HCT116 (cell line): ENCODE measurements at regions not wholly inside any gene's neighbourhood (a gene's known extent, or its start where the extent isn't known, plus 50 kb on each side); places are given as distances from the start of the nearest gene placed in this dataset.

Experiments used
- ATAC-seq: fragments of 200-7000 bp; cut with Tn5 transposase; 2 replicates; pipeline ENCODE4 v1.9.1; 2020; ENCODE audit warnings: mild to moderate bottlenecking, moderate library complexity
- BruUV-seq: library from RNA; stranded (reverse); fragments of 400-500 nt; replicated peaks from 2 replicates; lab custom pipeline; 2021; lab: Mats Ljungman, UMichigan
- CTCF ChIA-PET: fragments of 300-600 bp; sonication (Branson Sonifier 250); formaldehyde crosslinking; loops from one replicate; lab custom pipeline; 2021; ENCODE audit warnings: antibody characterized with exemption; lab: Charles Lee
- POLR2A ChIA-PET: fragments of 300-600, 350-600 bp; sonication (Branson Sonifier 250); formaldehyde crosslinking; loops from one replicate; lab custom pipeline; 2021; ENCODE audit warnings: antibody characterized with exemption; lab: Charles Lee
- RAD21 ChIA-PET, 2 experiments: fragments of 300-600 bp; sonication (Branson Sonifier 250); formaldehyde crosslinking; loops; one replicate each; lab custom pipeline; 2023; ENCODE audit warnings: low total read pairs in 2 of 2; ENCODE audit not compliant: uncharacterized antibody in 2 of 2, unreplicated experiment in 2 of 2, low non-redundant PET in 1 of 2; lab: Charles Lee
- DNase-seq: peaks from one replicate; pipeline ENCODE4 v3.0.0-alpha.2; 2010; ENCODE audit warnings: low read depth, low spot score
- H2AFZ ChIP-seq: fragments of 200-600 bp; shearing (Covaris generic), sonication (generic); 2 replicates; pipeline ENCODE4 v1.6.1; 2017; ENCODE audit warnings: low read depth, mixed run types, mixed read lengths, antibody characterized with exemption, low read length; ENCODE audit not compliant: poor library complexity, severe bottlenecking
- H3K27ac ChIP-seq: 2 replicates; pipeline ENCODE4 v1.5.1; 2012; ENCODE audit warnings: low read depth, low read length
- H3K27me3 ChIP-seq: fragments of 200-600 bp; sonication (generic); 2 replicates; pipeline ENCODE4 v1.6.1; 2016; ENCODE audit warnings: mixed run types, low read length, mixed read lengths; ENCODE audit not compliant: insufficient read depth
- H3K36me3 ChIP-seq, 2 experiments: fragments of 200-500 bp in 1 of 2; fragments of 200-600 bp in 1 of 2; sonication (Bioruptor generic) in 1 of 2; sonication (generic) in 1 of 2; 2 replicates each; pipeline versions ENCODE4 v1.5.1 to v1.6.1; 2014 to 2016; ENCODE audit warnings: low read length in 2 of 2, inconsistent platforms in 1 of 2, mixed read lengths in 1 of 2, mixed run types in 1 of 2; ENCODE audit not compliant: insufficient read depth in 2 of 2, control insufficient read depth in 1 of 2
- H3K4me1 ChIP-seq, 2 experiments: fragments of 200-600 bp in 1 of 2; sonication (generic) in 1 of 2; 2 replicates each; pipeline versions ENCODE4 v1.5.1 to v1.6.1; 2012 to 2017; ENCODE audit warnings: low read length in 2 of 2, inconsistent platforms in 1 of 2, mild to moderate bottlenecking in 1 of 2, mixed read lengths in 1 of 2, mixed run types in 1 of 2, moderate library complexity in 1 of 2; ENCODE audit not compliant: insufficient read depth in 2 of 2, control insufficient read depth in 1 of 2
- H3K4me2 ChIP-seq: fragments of 200-600 bp; sonication (generic); 2 replicates; pipeline ENCODE4 v1.6.1; 2017; ENCODE audit warnings: mixed run types, low read length, mixed read lengths
- H3K4me3 ChIP-seq, 2 experiments: fragments of 200-600 bp in 1 of 2; sonication (generic) in 1 of 2; replicated peaks in 1 of 2; 2 replicates each; pipeline ENCODE4 v1.5.1; 2011 to 2016; ENCODE audit warnings: low read length in 2 of 2, control low read depth in 1 of 2, low read depth in 1 of 2, mild to moderate bottlenecking in 1 of 2, mixed read lengths in 1 of 2, mixed run types in 1 of 2
- H3K79me2 ChIP-seq: fragments of 200-600 bp; sonication (generic); 2 replicates; pipeline ENCODE4 v1.6.1; 2017; ENCODE audit warnings: mild to moderate bottlenecking, mixed run types, low read length, moderate library complexity, mixed read lengths; ENCODE audit not compliant: insufficient read depth
- H3K9ac ChIP-seq: fragments of 200-600 bp; sonication (generic); 2 replicates; pipeline ENCODE4 v1.6.1; 2016; ENCODE audit warnings: low read length, mixed read lengths
- H3K9me2 ChIP-seq: fragments of 200-600 bp; sonication (generic), shearing (Covaris generic); 2 replicates; pipeline ENCODE4 v1.6.1; 2017; ENCODE audit warnings: mixed run types, mild to moderate bottlenecking, moderate library complexity; ENCODE audit not compliant: insufficient read depth
- H3K9me3 ChIP-seq, 2 experiments: fragments of 200-500 bp in 1 of 2; fragments of 200-600 bp in 1 of 2; sonication (Bioruptor generic) in 1 of 2; sonication (generic) in 1 of 2; 2 replicates each; pipeline ENCODE4 v1.6.1; 2014 to 2017; ENCODE audit warnings: low read length in 2 of 2, mixed read lengths in 2 of 2, inconsistent platforms in 1 of 2, low read depth in 1 of 2, mild to moderate bottlenecking in 1 of 2, mixed run types in 1 of 2, moderate library complexity in 1 of 2; ENCODE audit not compliant: control insufficient read depth in 1 of 2, insufficient read depth in 1 of 2
- H4K20me1 ChIP-seq: fragments of 200-600 bp; sonication (generic), shearing (Covaris generic); 2 replicates; pipeline ENCODE4 v1.6.1; 2017; ENCODE audit warnings: mixed run types, mild to moderate bottlenecking, moderate library complexity; ENCODE audit not compliant: insufficient read depth
- ATF3 ChIP-seq: IDR thresholded peaks from 2 replicates; pipeline ENCODE4 v1.6.1; 2012
- CBX3 ChIP-seq: IDR thresholded peaks from 2 replicates; pipeline ENCODE4 v1.6.1; 2012; ENCODE audit warnings: low read depth
- EGR1 ChIP-seq: IDR thresholded peaks from 2 replicates; pipeline ENCODE4 v1.6.1; 2012; ENCODE audit warnings: low read depth
- ELF1 ChIP-seq: IDR thresholded peaks from 2 replicates; pipeline ENCODE4 v1.6.1; 2012; ENCODE audit warnings: low read depth, borderline replicate concordance
- EZH2 ChIP-seq: fragments of 200-600 bp; sonication (generic); IDR thresholded peaks from 2 replicates; pipeline ENCODE4 v1.6.1; 2017; ENCODE audit warnings: antibody characterized with exemption, mixed run types
- EZH2phosphoT487 ChIP-seq: fragments of 200-600 bp; IDR thresholded peaks from 2 replicates; pipeline ENCODE4 v1.6.1; 2018; ENCODE audit warnings: antibody characterized with exemption, borderline replicate concordance
- FOSL1 ChIP-seq: IDR thresholded peaks from 2 replicates; pipeline ENCODE4 v1.6.1; 2012; ENCODE audit warnings: low read depth
- JUND ChIP-seq: IDR thresholded peaks from 2 replicates; pipeline ENCODE4 v1.6.1; 2012
- POLR2A ChIP-seq: IDR thresholded peaks from 2 replicates; pipeline ENCODE4 v1.7.0; 2011; ENCODE audit warnings: borderline replicate concordance; ENCODE audit not compliant: insufficient read depth, insufficient read length; ENCODE audit errors: extremely low read depth
- RAD21 ChIP-seq: IDR thresholded peaks from 2 replicates; pipeline ENCODE4 v1.6.1; 2012; ENCODE audit warnings: low read depth, mild to moderate bottlenecking
- SIN3A ChIP-seq: IDR thresholded peaks from 2 replicates; pipeline ENCODE4 v1.6.1; 2012; ENCODE audit warnings: low read depth
- SP1 ChIP-seq: IDR thresholded peaks from 2 replicates; pipeline ENCODE4 v1.6.1; 2012; ENCODE audit warnings: low read depth
- SRF ChIP-seq: IDR thresholded peaks from 2 replicates; pipeline ENCODE4 v1.6.1; 2012; ENCODE audit warnings: low read depth
- TCF7L2 ChIP-seq: IDR thresholded peaks from 2 replicates; pipeline ENCODE4 v1.7.0; 2011; ENCODE audit warnings: borderline replicate concordance, inconsistent platforms; ENCODE audit not compliant: insufficient read depth, insufficient read length; ENCODE audit errors: extremely low read depth
- YY1 ChIP-seq: IDR thresholded peaks from 2 replicates; pipeline ENCODE4 v1.6.1; 2011; ENCODE audit warnings: low read length, low read depth, moderate library complexity, mild to moderate bottlenecking; ENCODE audit not compliant: insufficient replicate concordance; ENCODE audit errors: extremely low read depth
- ZFX ChIP-seq: fragments of 450-650 bp; IDR thresholded peaks from 2 replicates; pipeline ENCODE4 v1.6.1; 2017
- intact Hi-C: fragments of 100-400 bp; cut with micrococcal nuclease; formaldehyde crosslinking; loops from 2 replicates; pipeline ENCODE4 v1.10.0; 2022

- Histone ChIP-seq H3K4me1 (no peaks in the 10 kb centered on the region), H4K20me1 (peaks cover 5% of the 10 kb centered on the region; the same call in 1 of the 2 replicates), H3K4me3 (no peak overlapping the region), H3K9ac (no peak overlapping the region), H3K27ac (no peak overlapping the region), H2AFZ (no peak overlapping the region), H3K79me2 (no peaks in the 10 kb centered on the region), H3K9me2 (no peaks in the 10 kb centered on the region), H3K9me3 (no peaks in the 10 kb centered on the region), H3K4me2 (no peak overlapping the region), H3K27me3 (no peaks in the 10 kb centered on the region), H3K36me3 (no peaks in the 10 kb centered on the region)
- ATAC-seq, result no peak
- CTCF ChIA-PET, result no interaction called here
- intact Hi-C loops, result no loop called here
- RAD21 ChIA-PET, result no interaction called here
- DNase-seq, result no peak
- POLR2A ChIA-PET, result no interaction called here
- TF ChIP-seq SP1 (no peak), SRF (no peak), ELF1 (no peak), JUND (no peak), CBX3 (no peak), POLR2A (no peak), SIN3A (no peak), ATF3 (no peak), FOSL1 (no peak), EZH2phosphoT487 (no peak)
- no TSS peak for BruUV-seq
Observed at GRCh38 chr13:78827471-78827870, 168.5 kb upstream of the OBI1 start.

- H3K27ac ChIP-seq, result no peak overlapping the region
- no peaks in the 10 kb centered on the region for H3K36me3 ChIP-seq
- no peak overlapping the region for H3K4me3 ChIP-seq
- H4K20me1 ChIP-seq, result peaks cover 5% of the 10 kb centered on the region; the same call in 1 of the 2 replicates
- no peaks in the 10 kb centered on the region for H3K9me3 ChIP-seq
- ChIA-PET CTCF (no interaction called here), RAD21 (no interaction called here), POLR2A (no interaction called here)
- no peaks in the 10 kb centered on the region for H3K27me3 ChIP-seq
- no peaks in the 10 kb centered on the region for H3K9me2 ChIP-seq
- no peak overlapping the region for H3K4me2 ChIP-seq
- no peaks in the 10 kb centered on the region for H3K79me2 ChIP-seq
- no peak overlapping the region for H3K9ac ChIP-seq
- DNase-seq (no peak), ATAC-seq (no peak)
- intact Hi-C loops, result no loop called here
- H2AFZ ChIP-seq, result no peak overlapping the region
- H3K4me1 ChIP-seq, result no peaks in the 10 kb centered on the region
- TF ChIP-seq SIN3A, result no peak
- TF ChIP-seq TCF7L2, result no peak
- TF ChIP-seq SRF, result no peak
- TF ChIP-seq EGR1, result no peak
- no peak for TF ChIP-seq ZFX
- TF ChIP-seq FOSL1, result no peak
- no peak for TF ChIP-seq ATF3
- no peak for TF ChIP-seq YY1
- TF ChIP-seq JUND, result no peak
- no peak for TF ChIP-seq EZH2
- no peak for TF ChIP-seq RAD21
- BruUV-seq, result no TSS peak
Observed at GRCh38 chr13:78826936-78827335, 168.0 kb upstream of the OBI1 start.
